Activated T-helper 2 cell treated with anti-CD3 and anti-CD28 coated beads, Interferon-gamma antibody, Interleukin-2, Interleukin-4, amounts not matched to agents 10 μg/mL and 5 μg/mL and 100 μg/mL, durations not matched to agents 14 hours and 24 hours and 36 hours (primary cell): ENCODE measurements at regions not wholly inside any gene's neighbourhood (a gene's known extent, or its start where the extent isn't known, plus 50 kb on each side); places are given as distances from the start of the nearest gene placed in this dataset.

Source experiments
- DNase-seq: peaks from one replicate; pipeline ENCODE4 v3.0.0; 2021; ENCODE audit warnings: low spot score
- H3K27ac Mint-ChIP-seq: one replicate; pipeline ENCODE4 v1.8.0; 2021; ENCODE audit warnings: mixed read lengths
- H3K27me3 Mint-ChIP-seq: one replicate; pipeline ENCODE4 v1.8.0; 2021; ENCODE audit warnings: low read depth, mixed read lengths
- H3K36me3 Mint-ChIP-seq: one replicate; pipeline ENCODE4 v1.8.0; 2021; ENCODE audit warnings: low read depth, mixed read lengths
- H3K4me1 Mint-ChIP-seq: one replicate; pipeline ENCODE4 v1.8.0; 2021; ENCODE audit warnings: low read depth, mixed read lengths
- H3K4me3 Mint-ChIP-seq: one replicate; pipeline ENCODE4 v1.8.0; 2021; ENCODE audit warnings: low read depth, mild to moderate bottlenecking, moderate library complexity, mixed read lengths
- H3K9me3 Mint-ChIP-seq: one replicate; pipeline ENCODE4 v1.8.0; 2021; ENCODE audit warnings: mixed read lengths
- intact Hi-C: fragments of 100-400 bp; cut with micrococcal nuclease; formaldehyde crosslinking; loops from one replicate; pipeline ENCODE4 v1.15.1; 2023

DNA sequence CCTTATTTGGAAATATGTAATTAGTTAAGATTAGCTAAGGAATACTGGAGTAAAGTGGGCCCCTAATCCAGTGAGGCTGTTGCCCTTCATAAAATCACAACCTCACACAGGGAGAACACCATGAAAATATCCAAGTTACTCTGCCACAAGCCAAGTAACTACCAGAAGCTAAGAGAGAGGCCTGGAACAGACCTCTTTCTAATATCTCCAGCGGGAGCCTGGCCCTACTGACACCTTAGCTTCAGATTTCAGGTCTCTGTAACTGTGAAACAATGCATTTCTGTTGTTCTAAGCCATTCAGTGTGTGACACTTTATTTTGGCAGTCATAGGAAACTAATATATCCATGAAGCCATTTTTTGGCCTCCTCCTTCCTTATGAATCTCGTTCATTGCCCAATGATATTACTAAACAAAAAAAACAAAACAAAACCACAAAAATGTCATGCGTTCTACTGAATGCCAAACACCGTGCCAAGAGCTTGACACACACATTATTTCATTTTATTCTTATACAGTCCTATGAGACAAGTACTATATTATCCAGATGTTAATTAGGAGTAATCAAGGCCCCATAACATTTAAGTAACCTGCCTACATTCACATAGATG lies 699.0 kb downstream of the MAT2B start:
- intact Hi-C loops: no loop called here
- H3K27ac Mint-ChIP-seq: no peak overlapping the region
- H3K27me3 Mint-ChIP-seq: no peaks in the 10 kb centered on the region
- no peak overlapping the region for H3K4me3 Mint-ChIP-seq
- H3K36me3 Mint-ChIP-seq: no peaks in the 10 kb centered on the region
- no peaks in the 10 kb centered on the region for H3K4me1 Mint-ChIP-seq
- DNase-seq: no peak
- no peaks in the 10 kb centered on the region for H3K9me3 Mint-ChIP-seq

DNA sequence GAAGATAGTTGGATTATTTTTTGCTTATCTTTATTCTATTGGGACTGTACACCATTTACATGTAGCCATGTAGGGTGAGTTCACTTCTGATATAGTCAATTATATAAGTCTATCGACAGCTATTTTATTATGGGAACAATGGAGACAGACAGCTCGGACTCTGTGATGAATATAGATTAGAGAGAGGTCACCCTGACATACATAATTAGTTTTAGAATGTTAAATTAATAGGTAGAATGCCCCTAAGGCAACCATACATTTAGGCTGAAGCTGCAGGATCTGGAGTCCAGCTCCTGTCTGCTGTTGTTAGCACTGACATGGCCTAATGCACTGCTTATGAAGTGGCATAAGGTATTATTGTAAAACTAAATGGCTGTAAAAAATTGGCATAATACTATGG lies 700.8 kb downstream of the MAT2B start:
- H3K27ac Mint-ChIP-seq: no peak overlapping the region
- no peak overlapping the region for H3K4me3 Mint-ChIP-seq
- no peaks in the 10 kb centered on the region for H3K9me3 Mint-ChIP-seq
- intact Hi-C loops: no loop called here
- no peaks in the 10 kb centered on the region for H3K36me3 Mint-ChIP-seq
- no peaks in the 10 kb centered on the region for H3K27me3 Mint-ChIP-seq
- no peak for DNase-seq
- no peaks in the 10 kb centered on the region for H3K4me1 Mint-ChIP-seq

DNA sequence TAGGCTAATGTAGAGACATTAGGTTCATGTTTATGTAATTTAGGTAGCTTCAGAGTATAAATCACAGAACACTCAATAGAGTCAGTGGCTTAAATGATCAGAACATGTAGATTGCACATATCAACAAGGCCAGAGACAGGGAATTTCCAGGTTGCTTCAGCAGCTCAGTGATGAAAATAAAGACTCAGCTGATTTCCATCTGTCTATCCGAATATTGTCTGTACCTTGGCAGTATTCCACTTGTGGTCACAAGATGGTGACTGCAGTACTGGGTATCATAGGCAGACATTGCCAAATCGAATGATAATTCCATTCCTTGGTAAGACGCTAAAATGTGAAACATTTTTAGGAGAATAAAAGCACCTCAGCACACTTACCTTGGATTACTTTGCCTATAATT lies 702.2 kb downstream of the MAT2B start:
- Mint-ChIP-seq H3K4me3 (no peak overlapping the region), H3K9me3 (no peaks in the 10 kb centered on the region), H3K36me3 (no peaks in the 10 kb centered on the region), H3K4me1 (no peaks in the 10 kb centered on the region), H3K27me3 (no peaks in the 10 kb centered on the region), H3K27ac (no peak overlapping the region)
- DNase-seq: no peak
- intact Hi-C loops: no loop called here

DNA sequence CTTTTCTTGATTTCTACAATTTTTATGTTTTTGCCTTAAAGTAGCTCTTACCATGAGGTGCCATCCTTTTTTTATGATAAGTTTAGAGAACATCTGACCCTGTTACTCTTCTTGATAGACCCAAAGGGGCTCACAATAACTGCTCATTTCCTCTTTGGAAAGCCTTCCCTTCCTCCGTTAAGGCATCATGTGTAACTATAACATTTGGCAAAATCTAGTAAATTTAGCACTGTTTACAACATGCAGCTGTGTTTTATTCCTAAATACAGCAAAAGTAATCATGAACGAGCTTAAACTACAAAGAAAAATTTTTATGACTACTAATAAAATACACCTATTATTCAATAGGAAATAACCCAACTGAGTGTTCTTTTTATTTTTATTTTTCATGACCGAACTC lies 705.1 kb downstream of the MAT2B start:
- intact Hi-C loops: no loop called here
- Mint-ChIP-seq H3K9me3 (no peaks in the 10 kb centered on the region), H3K27ac (no peak overlapping the region), H3K27me3 (no peaks in the 10 kb centered on the region), H3K4me1 (no peaks in the 10 kb centered on the region), H3K36me3 (no peaks in the 10 kb centered on the region), H3K4me3 (no peak overlapping the region)
- no peak for DNase-seq

DNA sequence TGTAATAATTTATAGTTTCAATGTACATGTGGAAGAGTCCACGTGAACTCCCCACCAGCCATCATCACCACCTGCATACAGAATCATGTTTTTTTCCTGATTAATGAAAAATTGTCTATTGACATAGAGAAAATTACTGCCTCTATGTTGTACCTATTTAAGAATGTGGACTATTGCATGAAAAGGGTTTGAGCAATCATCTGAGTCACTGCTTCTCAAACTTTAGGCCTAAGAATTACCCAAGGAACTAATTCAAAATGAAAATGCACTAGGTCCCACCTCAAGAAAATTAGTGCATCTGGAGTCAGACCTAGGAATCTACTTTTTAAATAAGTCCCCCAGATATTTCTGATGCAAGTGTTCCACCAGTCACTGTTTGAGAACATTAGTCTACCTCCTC lies 709.3 kb downstream of the MAT2B start:
- Mint-ChIP-seq H3K9me3 (peaks cover 4% of the 10 kb centered on the region), H3K27ac (no peak overlapping the region), H3K36me3 (no peaks in the 10 kb centered on the region), H3K4me3 (no peak overlapping the region), H3K27me3 (no peaks in the 10 kb centered on the region), H3K4me1 (no peaks in the 10 kb centered on the region)
- DNase-seq: no peak
- intact Hi-C loops: no loop called here

DNA sequence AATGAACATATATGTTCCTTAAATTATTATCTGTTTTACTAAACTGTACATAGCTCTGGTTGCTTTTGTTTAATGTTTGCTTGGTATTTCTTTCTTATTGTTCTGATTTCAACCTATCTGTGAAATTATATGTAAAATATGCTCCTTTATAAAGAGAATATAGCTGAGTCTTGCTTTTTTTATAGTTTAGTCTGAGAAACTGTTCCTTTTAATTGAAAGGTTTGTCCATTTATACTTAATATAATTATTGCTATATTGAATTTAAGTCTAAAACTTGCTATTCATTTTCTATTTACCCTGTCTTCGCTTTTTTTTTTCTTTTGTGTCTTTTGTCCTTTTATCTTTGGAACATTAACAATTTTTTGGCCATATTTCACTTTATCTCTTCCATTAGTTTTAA lies 712.0 kb downstream of the MAT2B start:
- no peak for DNase-seq
- H3K4me3 Mint-ChIP-seq: no peak overlapping the region
- H3K9me3 Mint-ChIP-seq: peaks cover 4% of the 10 kb centered on the region
- H3K27ac Mint-ChIP-seq: no peak overlapping the region
- H3K36me3 Mint-ChIP-seq: no peaks in the 10 kb centered on the region
- H3K27me3 Mint-ChIP-seq: no peaks in the 10 kb centered on the region
- no peaks in the 10 kb centered on the region for H3K4me1 Mint-ChIP-seq
- intact Hi-C loops: no loop called here

DNA sequence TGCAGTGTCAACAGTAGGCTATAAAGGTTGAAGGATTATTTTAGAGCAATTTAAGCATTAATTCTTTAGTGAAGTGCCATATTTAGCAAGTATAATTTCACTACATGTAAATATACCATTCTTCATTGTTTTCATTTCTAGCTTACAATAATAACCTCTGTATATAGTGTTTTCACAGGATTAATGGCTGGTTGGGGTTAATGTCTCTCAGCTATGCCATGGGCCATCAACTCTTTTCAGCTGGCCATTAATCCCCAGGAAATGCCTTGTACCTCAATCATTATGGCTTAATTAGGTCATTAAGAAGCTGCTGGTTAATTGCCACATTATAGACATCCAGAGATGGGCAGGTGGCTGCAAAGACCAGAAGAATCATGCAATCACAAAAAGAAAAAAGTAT lies 715.1 kb downstream of the MAT2B start:
- Mint-ChIP-seq H3K27me3 (no peaks in the 10 kb centered on the region), H3K27ac (no peak overlapping the region), H3K4me1 (no peaks in the 10 kb centered on the region)

DNA sequence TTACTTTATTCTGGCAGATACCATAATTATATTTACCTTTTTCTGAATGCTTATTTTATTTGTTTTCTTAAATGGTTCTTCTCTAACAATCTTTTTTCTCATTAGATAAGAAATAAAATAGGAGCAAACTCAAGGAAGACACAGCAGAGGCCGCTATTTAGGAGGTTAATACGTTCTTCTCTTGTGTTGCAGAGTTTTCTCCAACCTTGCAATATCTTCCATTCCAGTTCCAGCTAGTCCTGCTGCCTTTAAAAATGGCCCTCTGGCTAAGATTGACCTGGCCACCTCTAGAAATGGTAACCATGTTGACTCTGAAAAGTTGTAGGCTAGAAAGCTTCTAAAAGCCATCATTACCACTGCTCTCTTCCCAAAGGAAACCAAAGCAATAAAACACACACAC lies 718.8 kb downstream of the MAT2B start:
- intact Hi-C loops: no loop called here
- no peaks in the 10 kb centered on the region for H3K27me3 Mint-ChIP-seq
- DNase-seq: no peak
- no peak overlapping the region for H3K4me3 Mint-ChIP-seq
- no peaks in the 10 kb centered on the region for H3K36me3 Mint-ChIP-seq
- H3K4me1 Mint-ChIP-seq: no peaks in the 10 kb centered on the region
- no peak overlapping the region for H3K27ac Mint-ChIP-seq
- peaks cover 12% of the 10 kb centered on the region for H3K9me3 Mint-ChIP-seq

More for the DNA sequence above, 715.1 kb downstream of the MAT2B start:
- intact Hi-C loops: no loop called here
- H3K4me3 Mint-ChIP-seq: no peak overlapping the region
- no peak for DNase-seq
- H3K9me3 Mint-ChIP-seq: peaks cover 12% of the 10 kb centered on the region
- H3K36me3 Mint-ChIP-seq: no peaks in the 10 kb centered on the region

DNA sequence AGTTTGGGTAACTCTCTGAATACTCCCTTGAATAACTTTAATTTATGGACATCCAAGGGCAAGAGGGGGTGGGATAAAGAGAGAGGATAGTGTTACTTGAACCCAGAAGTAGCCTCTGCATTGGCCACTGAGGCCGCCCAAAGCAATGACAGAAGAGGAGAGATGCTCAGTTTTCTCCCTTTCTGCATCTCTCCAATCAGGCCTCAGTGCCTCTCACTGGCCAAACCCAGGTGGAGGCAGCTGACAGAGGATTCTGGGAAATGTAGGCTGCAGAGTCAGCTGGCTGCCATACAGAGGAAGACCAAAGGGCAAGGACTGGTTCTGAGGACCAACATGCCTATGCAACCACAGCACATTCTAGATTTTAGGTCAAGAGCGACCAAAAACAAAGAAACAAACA lies 719.4 kb downstream of the MAT2B start:
- H3K36me3 Mint-ChIP-seq: no peaks in the 10 kb centered on the region
- H3K4me3 Mint-ChIP-seq: no peak overlapping the region
- intact Hi-C loops: no loop called here
- H3K9me3 Mint-ChIP-seq: peaks cover 16% of the 10 kb centered on the region
- no peaks in the 10 kb centered on the region for H3K4me1 Mint-ChIP-seq
- H3K27ac Mint-ChIP-seq: no peak overlapping the region
- DNase-seq: no peak
- no peaks in the 10 kb centered on the region for H3K27me3 Mint-ChIP-seq

DNA sequence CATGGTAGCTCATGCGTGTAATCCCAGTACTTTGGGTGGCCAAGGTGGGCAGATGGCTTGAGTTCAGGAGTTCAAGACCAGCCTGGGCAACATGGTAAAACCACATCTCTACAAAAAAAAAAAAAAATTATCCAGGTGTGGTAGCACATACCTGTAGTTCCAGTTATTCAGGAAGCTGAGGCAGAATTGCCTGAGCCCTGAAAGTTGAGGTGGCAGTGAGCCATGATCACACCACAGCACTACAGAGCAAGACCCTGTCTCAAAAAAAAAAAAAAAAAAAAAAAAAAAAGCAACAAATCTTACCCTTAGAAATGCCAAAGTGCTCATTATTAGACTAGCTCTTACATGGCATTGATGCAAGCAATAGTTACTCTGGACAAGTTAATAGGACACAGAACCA lies 724.9 kb downstream of the MAT2B start:
- no peaks in the 10 kb centered on the region for H3K4me1 Mint-ChIP-seq
- no peak overlapping the region for H3K27ac Mint-ChIP-seq
- no peak overlapping the region for H3K4me3 Mint-ChIP-seq
- intact Hi-C loops: no loop called here
- H3K27me3 Mint-ChIP-seq: no peaks in the 10 kb centered on the region
- no peak for DNase-seq
- no peaks in the 10 kb centered on the region for H3K36me3 Mint-ChIP-seq
- peaks cover 8% of the 10 kb centered on the region for H3K9me3 Mint-ChIP-seq

DNA sequence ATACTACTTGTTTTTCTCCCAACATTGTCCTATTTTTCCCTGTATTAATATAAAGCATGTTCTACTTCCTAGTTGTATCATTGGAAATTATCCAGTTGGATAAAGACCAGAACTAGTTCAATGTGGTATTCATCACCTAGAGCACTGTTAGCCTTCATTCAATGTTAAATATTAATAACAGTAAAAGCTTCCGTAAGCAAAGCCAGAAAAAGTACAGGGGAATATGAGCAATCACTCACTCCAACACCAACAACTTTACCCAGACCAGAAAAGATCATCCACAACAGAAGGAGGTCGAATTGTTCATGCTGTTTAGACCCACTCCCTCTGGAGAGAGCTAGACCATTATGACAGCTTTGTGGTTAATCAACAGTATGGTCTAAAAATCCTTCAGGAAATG lies 728.4 kb downstream of the MAT2B start:
- Mint-ChIP-seq H3K36me3 (no peaks in the 10 kb centered on the region), H3K27me3 (no peaks in the 10 kb centered on the region), H3K9me3 (peaks cover 5% of the 10 kb centered on the region), H3K27ac (no peak overlapping the region), H3K4me1 (no peaks in the 10 kb centered on the region), H3K4me3 (no peak overlapping the region)
- intact Hi-C loops: no loop called here
- no peak for DNase-seq

DNA sequence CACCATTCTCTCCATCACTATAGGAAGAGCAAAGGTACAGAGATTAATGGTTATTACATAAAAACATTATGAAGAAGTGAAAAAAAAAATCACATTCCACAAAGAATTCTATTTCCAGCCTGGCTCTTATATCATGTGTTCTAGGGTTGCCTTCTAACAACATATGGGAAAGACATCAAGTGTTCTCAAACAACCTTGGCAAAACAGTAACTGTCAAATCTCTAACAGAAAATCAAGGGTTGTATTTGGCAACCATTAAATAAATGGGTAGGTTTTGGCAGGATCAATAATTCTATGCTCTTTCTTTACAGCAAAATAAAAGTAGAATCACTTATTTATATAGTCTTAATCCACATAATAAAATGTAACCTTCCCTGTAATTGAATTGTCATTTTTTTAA lies 728.9 kb downstream of the MAT2B start:
- Mint-ChIP-seq H3K27ac (no peak overlapping the region), H3K9me3 (peaks cover 2% of the 10 kb centered on the region), H3K36me3 (no peaks in the 10 kb centered on the region), H3K4me1 (no peaks in the 10 kb centered on the region), H3K4me3 (no peak overlapping the region), H3K27me3 (no peaks in the 10 kb centered on the region)
- DNase-seq: no peak
- intact Hi-C loops: no loop called here

DNA sequence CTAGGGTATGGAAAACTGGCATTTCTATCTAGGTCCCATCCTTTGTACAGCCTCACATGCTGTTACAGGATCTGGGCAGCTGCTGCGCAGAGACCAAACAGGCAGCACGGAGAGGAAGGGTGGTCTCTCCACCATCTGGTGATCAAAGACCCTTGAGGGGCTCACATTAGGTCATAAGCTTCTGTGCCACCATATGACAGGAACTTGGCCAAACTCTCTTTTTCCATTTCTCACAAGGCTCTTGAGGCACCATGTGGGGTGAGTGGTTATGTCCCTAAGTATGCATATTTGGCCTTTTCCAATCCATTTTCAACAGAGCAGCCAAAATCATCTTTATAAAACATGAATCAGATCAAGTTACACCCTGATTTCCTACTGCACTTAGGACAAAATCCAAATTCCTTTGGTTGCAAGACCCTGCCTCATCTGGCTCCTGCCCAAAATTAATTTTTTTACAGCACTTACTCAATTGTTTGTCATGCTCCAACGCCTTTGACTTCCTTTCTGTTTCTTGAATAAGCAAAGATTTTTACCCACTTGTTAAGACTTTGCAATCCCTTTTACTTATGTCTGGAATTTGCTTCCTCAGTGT lies 730.0 kb downstream of the MAT2B start:
- intact Hi-C loops: no loop called here
- no peaks in the 10 kb centered on the region for H3K27me3 Mint-ChIP-seq

DNA sequence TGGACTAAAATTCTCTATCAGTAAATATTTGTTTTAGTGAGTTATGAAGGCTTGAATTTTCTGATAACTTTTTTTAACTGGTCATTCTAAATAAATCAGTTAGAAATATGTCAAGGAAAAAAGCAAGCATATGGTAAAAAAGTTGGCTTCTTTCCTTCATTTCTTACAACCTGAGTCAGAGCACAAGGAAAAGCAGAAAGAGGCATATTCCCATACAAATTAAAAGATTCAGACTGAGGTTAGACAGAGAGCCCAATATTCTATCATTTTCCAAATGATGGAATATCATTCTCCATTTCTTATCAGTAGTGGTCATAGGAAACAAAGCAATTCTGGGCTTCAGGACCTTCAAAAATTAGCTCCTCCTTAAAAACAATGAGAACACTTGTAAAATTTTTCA lies 732.1 kb downstream of the MAT2B start:
- DNase-seq: no peak
- no peaks in the 10 kb centered on the region for H3K36me3 Mint-ChIP-seq
- intact Hi-C loops: no loop called here

More for the DNA sequence above, 730.0 kb downstream of the MAT2B start:
- Mint-ChIP-seq H3K4me1 (no peaks in the 10 kb centered on the region), H3K4me3 (no peak overlapping the region), H3K27ac (no peak overlapping the region), H3K36me3 (no peaks in the 10 kb centered on the region), H3K9me3 (no peaks in the 10 kb centered on the region)
- DNase-seq: no peak

More for the DNA sequence above, 732.1 kb downstream of the MAT2B start:
- H3K27ac Mint-ChIP-seq: no peak overlapping the region
- H3K4me3 Mint-ChIP-seq: no peak overlapping the region
- H3K4me1 Mint-ChIP-seq: no peaks in the 10 kb centered on the region
- no peaks in the 10 kb centered on the region for H3K9me3 Mint-ChIP-seq
- H3K27me3 Mint-ChIP-seq: no peaks in the 10 kb centered on the region
